BJ (cell line): ENCODE measurements at regions not wholly inside any gene's neighbourhood (a gene's known extent, or its start where the extent isn't known, plus 50 kb on each side); places are given as distances from the start of the nearest gene placed in this dataset.

Experiments
- CTCF ChIA-PET: fragments of 350-600 bp; formaldehyde crosslinking; extraction: SDS; loops from one replicate; lab custom pipeline; 2021; ENCODE audit warnings: antibody characterized with exemption, inconsistent platforms; lab: Yijun Ruan, JAX
- POLR2A ChIA-PET: fragments of 300-600 bp; sonication (Branson Sonifier 250); formaldehyde crosslinking; extraction: SDS; loops from one replicate; lab custom pipeline; 2021; ENCODE audit warnings: antibody characterized with exemption; lab: Charles Lee
- DNase-seq: peaks from one replicate; pipeline ENCODE4 v3.0.0-alpha.2; 2011; ENCODE audit warnings: low read depth
- H3K27me3 ChIP-seq: 2 replicates; pipeline ENCODE4 v1.6.0; 2011; ENCODE audit warnings: low read length; ENCODE audit not compliant: control insufficient read depth, insufficient read depth
- H3K36me3 ChIP-seq: 2 replicates; pipeline ENCODE4 v1.5.1; 2011; ENCODE audit warnings: low read length; ENCODE audit not compliant: control insufficient read depth, insufficient read depth
- H3K4me3 ChIP-seq: 2 replicates; pipeline ENCODE4 v1.5.1; 2011; ENCODE audit warnings: low read depth, mild to moderate bottlenecking, control low read depth, low read length
- TF ChIP-seq, protein P1 (sequence below): IDR thresholded peaks from 2 replicates; pipeline ENCODE4 v1.5.1; 2011; ENCODE audit warnings: low read depth, mild to moderate bottlenecking, control low read depth, inconsistent platforms, low read length, moderate library complexity; ENCODE audit not compliant: insufficient read depth

DNA sequence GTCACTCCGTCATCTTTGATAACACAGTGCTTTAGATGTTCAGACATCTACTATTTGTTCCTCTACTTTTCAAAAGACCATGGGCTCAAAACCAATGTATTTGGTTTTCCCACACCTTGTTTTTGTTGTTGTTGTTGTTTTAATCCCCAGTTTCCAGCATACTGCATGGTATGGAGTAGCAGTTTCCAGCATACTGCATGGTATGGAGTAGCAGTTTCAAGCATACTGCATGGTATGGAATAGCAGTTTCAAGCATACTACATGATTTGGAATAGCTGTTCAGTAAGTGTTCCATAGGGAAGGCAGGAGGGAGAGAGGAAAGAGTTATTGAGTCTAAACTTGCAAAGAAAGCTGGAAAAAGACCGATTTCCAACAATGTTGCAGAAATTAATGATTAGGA, 314.3 kb upstream of the PRKCQ start:
- H3K36me3 ChIP-seq: no peaks in the 10 kb centered on the region
- no peaks in the 10 kb centered on the region for H3K27me3 ChIP-seq
- ChIA-PET CTCF (interaction anchor here (0.6 kb wide), 1 partner anchor 364 kb away, joined by 3 read pairs; no protein-coding TSS in a partner anchor), POLR2A (no interaction called here)
- H3K4me3 ChIP-seq: no peak overlapping the region
- no peak for DNase-seq
- TF ChIP-seq, protein P1, sequence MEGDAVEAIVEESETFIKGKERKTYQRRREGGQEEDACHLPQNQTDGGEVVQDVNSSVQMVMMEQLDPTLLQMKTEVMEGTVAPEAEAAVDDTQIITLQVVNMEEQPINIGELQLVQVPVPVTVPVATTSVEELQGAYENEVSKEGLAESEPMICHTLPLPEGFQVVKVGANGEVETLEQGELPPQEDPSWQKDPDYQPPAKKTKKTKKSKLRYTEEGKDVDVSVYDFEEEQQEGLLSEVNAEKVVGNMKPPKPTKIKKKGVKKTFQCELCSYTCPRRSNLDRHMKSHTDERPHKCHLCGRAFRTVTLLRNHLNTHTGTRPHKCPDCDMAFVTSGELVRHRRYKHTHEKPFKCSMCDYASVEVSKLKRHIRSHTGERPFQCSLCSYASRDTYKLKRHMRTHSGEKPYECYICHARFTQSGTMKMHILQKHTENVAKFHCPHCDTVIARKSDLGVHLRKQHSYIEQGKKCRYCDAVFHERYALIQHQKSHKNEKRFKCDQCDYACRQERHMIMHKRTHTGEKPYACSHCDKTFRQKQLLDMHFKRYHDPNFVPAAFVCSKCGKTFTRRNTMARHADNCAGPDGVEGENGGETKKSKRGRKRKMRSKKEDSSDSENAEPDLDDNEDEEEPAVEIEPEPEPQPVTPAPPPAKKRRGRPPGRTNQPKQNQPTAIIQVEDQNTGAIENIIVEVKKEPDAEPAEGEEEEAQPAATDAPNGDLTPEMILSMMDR: no peak

DNA sequence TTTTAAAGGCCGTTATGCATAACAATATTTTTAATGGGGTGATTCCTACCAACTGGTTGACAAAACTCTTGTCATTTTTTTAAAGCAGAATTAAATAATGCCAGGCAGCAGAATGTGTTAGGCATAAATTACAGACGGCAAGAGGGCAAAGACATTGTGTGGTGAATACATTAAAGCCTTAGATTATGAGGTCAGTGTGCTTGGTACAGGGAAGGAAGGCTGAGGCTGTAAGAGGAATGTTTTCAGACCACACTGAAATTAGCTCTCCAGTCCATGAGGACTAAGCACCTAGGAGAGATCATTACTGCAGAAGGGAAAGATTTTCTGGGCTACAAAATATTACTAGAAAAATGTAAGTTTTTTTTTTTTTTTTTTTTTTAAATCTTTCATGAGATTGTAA, 312.8 kb upstream of the PRKCQ start:
- no peak overlapping the region for H3K4me3 ChIP-seq
- POLR2A ChIA-PET: interaction anchor here (0.6 kb wide), 1 partner anchor 24 kb away, joined by 3 read pairs; no protein-coding TSS in a partner anchor
- CTCF ChIA-PET: no interaction called here
- no peaks in the 10 kb centered on the region for H3K36me3 ChIP-seq
- DNase-seq: no peak
- TF ChIP-seq, protein P1: no peak
- no peaks in the 10 kb centered on the region for H3K27me3 ChIP-seq

DNA sequence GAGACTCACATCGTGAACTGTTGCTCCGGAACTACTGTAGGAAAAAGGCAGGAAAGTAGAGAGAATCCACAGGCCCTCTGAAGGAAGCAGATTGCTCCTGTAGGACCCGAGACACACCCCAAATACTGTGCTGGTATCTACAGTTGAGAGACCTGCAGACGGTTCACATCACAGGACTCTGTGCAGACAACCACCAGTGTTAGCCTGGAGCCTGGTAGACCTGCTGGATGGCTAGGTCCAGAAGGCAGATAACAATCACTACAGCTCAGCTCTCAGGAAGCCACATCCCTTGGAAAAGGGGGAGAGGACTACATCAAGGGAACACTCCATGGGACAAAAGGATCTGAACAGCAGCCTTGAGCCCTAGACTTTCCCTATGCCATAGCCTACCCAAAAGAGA, 311.8 kb upstream of the PRKCQ start:
- TF ChIP-seq, protein P1: no peak
- CTCF ChIA-PET: no interaction called here
- Histone ChIP-seq H3K36me3 (no peaks in the 10 kb centered on the region), H3K4me3 (no peak overlapping the region), H3K27me3 (no peaks in the 10 kb centered on the region)
- POLR2A ChIA-PET: no interaction called here
- no peak for DNase-seq

DNA sequence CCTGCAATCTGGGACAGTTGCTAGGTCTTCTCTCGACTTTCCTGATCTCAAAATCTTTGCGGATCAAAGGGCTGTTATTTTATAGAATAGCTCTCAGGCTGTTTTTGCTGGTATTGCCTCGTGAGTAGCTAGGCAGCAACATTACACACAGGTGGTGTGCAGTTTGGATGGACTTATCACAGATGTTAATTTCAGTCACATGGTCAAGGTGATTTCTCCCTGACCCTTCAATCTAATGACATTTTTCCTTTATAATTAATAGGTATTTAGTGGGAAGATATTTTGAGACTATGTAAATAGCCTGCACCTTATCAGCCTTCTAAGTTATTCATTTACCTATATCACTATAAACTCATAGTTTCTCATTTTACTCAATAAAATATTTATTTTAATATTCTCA, 309.6 kb upstream of the PRKCQ start:
- H3K4me3 ChIP-seq: no peak overlapping the region
- TF ChIP-seq, protein P1: no peak
- no peaks in the 10 kb centered on the region for H3K27me3 ChIP-seq
- DNase-seq: no peak
- POLR2A ChIA-PET: no interaction called here
- no peaks in the 10 kb centered on the region for H3K36me3 ChIP-seq
- CTCF ChIA-PET: no interaction called here

DNA sequence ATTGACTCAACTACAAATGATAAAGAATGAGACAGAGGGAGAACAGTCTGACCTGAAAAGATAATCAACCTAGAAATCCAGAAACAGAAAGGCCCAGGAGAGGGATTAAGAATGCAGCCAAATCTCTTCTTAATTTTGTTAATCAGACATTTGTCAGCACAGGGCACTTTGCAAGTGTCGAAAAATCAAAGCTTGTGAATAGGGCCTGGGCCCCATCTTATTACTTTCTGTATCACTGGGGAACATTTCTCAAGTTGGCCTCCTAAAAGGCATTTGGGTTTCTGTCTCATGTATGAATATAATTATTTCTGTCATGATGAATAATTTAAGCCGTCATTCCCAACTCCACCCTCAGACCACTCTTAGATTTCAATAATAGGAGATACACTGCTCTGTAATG, 308.4 kb upstream of the PRKCQ start:
- DNase-seq: no peak
- ChIA-PET POLR2A (no interaction called here), CTCF (no interaction called here)
- TF ChIP-seq, protein P1: no peak
- no peaks in the 10 kb centered on the region for H3K36me3 ChIP-seq
- no peaks in the 10 kb centered on the region for H3K27me3 ChIP-seq
- no peak overlapping the region for H3K4me3 ChIP-seq
